ENCODE measurements at regions not wholly inside any gene's neighbourhood (a gene's known extent, or its start where the extent isn't known, plus 50 kb on each side); places are given as distances from the start of the nearest gene placed in this dataset.

GRCh38 chr6:115577270-115577669 is 483.4 kb downstream of the FRK start:
- intact Hi-C loops (cut with micrococcal nuclease; ENCODE audit: unreplicated experiment): no loop called here
- in situ Hi-C loops (cut with HindIII; ENCODE audit: low pct_unique_long_range_greater_than_20kb, low sequenced_read_pairs): no loop called here
- ATAC-seq: no peak

GRCh38 chr6:115575285-115575684 is 485.4 kb downstream of the FRK start:
- no peak overlapping the region for H3K27ac ChIP-seq (ENCODE audit: low read length)
- BruUV-seq (replicated peaks): no TSS peak
- no peaks in the 10 kb centered on the region for H3K36me3 ChIP-seq (ENCODE audit: control insufficient read depth, insufficient read depth, low read length)
- DNase-seq (ENCODE audit: low read depth, low spot score) (no peak), ATAC-seq (no peak)
- TF ChIP-seq TCF7L2 (IDR thresholded peaks at IDR 0.05; ENCODE audit: low read depth, low read length) (no peak), CTCF (IDR thresholded peaks at IDR 0.05) (no peak), POLR2AphosphoS5 (IDR thresholded peaks at IDR 0.05; ENCODE audit: low read depth, low read length) (no peak), SIN3A (IDR thresholded peaks at IDR 0.05; ENCODE audit: borderline replicate concordance, insufficient read depth, low read depth, low read length) (no peak)
- TF ChIP-seq, protein P1, sequence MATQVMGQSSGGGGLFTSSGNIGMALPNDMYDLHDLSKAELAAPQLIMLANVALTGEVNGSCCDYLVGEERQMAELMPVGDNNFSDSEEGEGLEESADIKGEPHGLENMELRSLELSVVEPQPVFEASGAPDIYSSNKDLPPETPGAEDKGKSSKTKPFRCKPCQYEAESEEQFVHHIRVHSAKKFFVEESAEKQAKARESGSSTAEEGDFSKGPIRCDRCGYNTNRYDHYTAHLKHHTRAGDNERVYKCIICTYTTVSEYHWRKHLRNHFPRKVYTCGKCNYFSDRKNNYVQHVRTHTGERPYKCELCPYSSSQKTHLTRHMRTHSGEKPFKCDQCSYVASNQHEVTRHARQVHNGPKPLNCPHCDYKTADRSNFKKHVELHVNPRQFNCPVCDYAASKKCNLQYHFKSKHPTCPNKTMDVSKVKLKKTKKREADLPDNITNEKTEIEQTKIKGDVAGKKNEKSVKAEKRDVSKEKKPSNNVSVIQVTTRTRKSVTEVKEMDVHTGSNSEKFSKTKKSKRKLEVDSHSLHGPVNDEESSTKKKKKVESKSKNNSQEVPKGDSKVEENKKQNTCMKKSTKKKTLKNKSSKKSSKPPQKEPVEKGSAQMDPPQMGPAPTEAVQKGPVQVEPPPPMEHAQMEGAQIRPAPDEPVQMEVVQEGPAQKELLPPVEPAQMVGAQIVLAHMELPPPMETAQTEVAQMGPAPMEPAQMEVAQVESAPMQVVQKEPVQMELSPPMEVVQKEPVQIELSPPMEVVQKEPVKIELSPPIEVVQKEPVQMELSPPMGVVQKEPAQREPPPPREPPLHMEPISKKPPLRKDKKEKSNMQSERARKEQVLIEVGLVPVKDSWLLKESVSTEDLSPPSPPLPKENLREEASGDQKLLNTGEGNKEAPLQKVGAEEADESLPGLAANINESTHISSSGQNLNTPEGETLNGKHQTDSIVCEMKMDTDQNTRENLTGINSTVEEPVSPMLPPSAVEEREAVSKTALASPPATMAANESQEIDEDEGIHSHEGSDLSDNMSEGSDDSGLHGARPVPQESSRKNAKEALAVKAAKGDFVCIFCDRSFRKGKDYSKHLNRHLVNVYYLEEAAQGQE (IDR thresholded peaks at IDR 0.05; ENCODE audit: insufficient read depth in 1 of 2, low read depth in 2 of 2, low read length in 1 of 2): no peak
- peaks cover 7% of the 10 kb centered on the region; the same call in 1 of the 2 replicates for H3K9me3 ChIP-seq (ENCODE audit: control insufficient read depth, insufficient read depth, low read depth, low read length)
- H3K27me3 ChIP-seq (ENCODE audit: control insufficient read depth, insufficient read depth, low read length): no peaks in the 10 kb centered on the region
- no peak overlapping the region for H3K4me3 ChIP-seq (ENCODE audit: low read depth in 2 of 2, low read length in 2 of 2)
- no peaks in the 10 kb centered on the region for H3K4me1 ChIP-seq (ENCODE audit: control insufficient read depth, insufficient read depth, low read length)
- CTCF ChIA-PET: no interaction called here
- in situ Hi-C loops (cut with HindIII; ENCODE audit: low pct_unique_long_range_greater_than_20kb, low sequenced_read_pairs): no loop called here
- POLR2A ChIA-PET: no interaction called here
- intact Hi-C loops (cut with micrococcal nuclease; ENCODE audit: unreplicated experiment): no loop called here

More at GRCh38 chr6:115577270-115577669, 483.4 kb downstream of the FRK start:
- TF ChIP-seq SIN3A (IDR thresholded peaks at IDR 0.05; ENCODE audit: borderline replicate concordance, insufficient read depth, low read depth, low read length): no peak
- no peak for TF ChIP-seq TCF7L2 (IDR thresholded peaks at IDR 0.05; ENCODE audit: low read depth, low read length)
- no peak for TF ChIP-seq POLR2AphosphoS5 (IDR thresholded peaks at IDR 0.05; ENCODE audit: low read depth, low read length)
- TF ChIP-seq CTCF (IDR thresholded peaks at IDR 0.05): no peak
- TF ChIP-seq, protein P1 (IDR thresholded peaks at IDR 0.05; ENCODE audit: insufficient read depth in 1 of 2, low read depth in 2 of 2, low read length in 1 of 2): no peak
- CTCF ChIA-PET: no interaction called here
- POLR2A ChIA-PET: interaction anchor here (0.6 kb wide), 1 partner anchor 87 kb away, joined by 3 read pairs; no protein-coding TSS in a partner anchor
- no peak overlapping the region for H3K27ac ChIP-seq (ENCODE audit: low read length)
- H3K4me1 ChIP-seq (ENCODE audit: control insufficient read depth, insufficient read depth, low read length): no peaks in the 10 kb centered on the region
- BruUV-seq (replicated peaks): no TSS peak
- no peak overlapping the region for H3K4me3 ChIP-seq (ENCODE audit: low read depth in 2 of 2, low read length in 2 of 2)
- no peaks in the 10 kb centered on the region for H3K27me3 ChIP-seq (ENCODE audit: control insufficient read depth, insufficient read depth, low read length)
- no peak for DNase-seq (ENCODE audit: low read depth, low spot score)
- H3K36me3 ChIP-seq (ENCODE audit: control insufficient read depth, insufficient read depth, low read length): no peaks in the 10 kb centered on the region
- H3K9me3 ChIP-seq (ENCODE audit: control insufficient read depth, insufficient read depth, low read depth, low read length): peaks cover 10% of the 10 kb centered on the region; the same call in 1 of the 2 replicates
